ENCODE measurements at regions not wholly inside any gene's neighbourhood (a gene's known extent, or its start where the extent isn't known, plus 50 kb on each side); places are given as distances from the start of the nearest gene placed in this dataset.

- TF ChIP-seq SIN3A (IDR thresholded peaks at IDR 0.05; ENCODE audit: borderline replicate concordance, insufficient read depth, low read length) (no peak), POLR2AphosphoS5 (IDR thresholded peaks at IDR 0.05; ENCODE audit: low read depth, low read length) (no peak), FOXP2 (optimal IDR thresholded peaks at IDR 0.05; ENCODE audit: borderline replicate concordance, extremely low read depth, extremely low read length, insufficient read depth) (no peak), TAF1 (IDR thresholded peaks at IDR 0.05; ENCODE audit: borderline replicate concordance, insufficient read depth, low read length) (no peak), REST (IDR thresholded peaks at IDR 0.05; ENCODE audit: insufficient read depth in 1 of 2, low read depth in 2 of 2, low read length in 2 of 2) (no peak)
Observed at GRCh38 chr6:76634695-76635094, 562.2 kb upstream of the IMPG1 start.

GRCh38 chr6:76633259-76633658, 560.8 kb upstream of the IMPG1 start:
- TF ChIP-seq SIN3A (IDR thresholded peaks at IDR 0.05; ENCODE audit: borderline replicate concordance, insufficient read depth, low read length) (no peak), TAF1 (IDR thresholded peaks at IDR 0.05; ENCODE audit: borderline replicate concordance, insufficient read depth, low read length) (no peak), FOXP2 (optimal IDR thresholded peaks at IDR 0.05; ENCODE audit: borderline replicate concordance, extremely low read depth, extremely low read length, insufficient read depth) (no peak), POLR2AphosphoS5 (IDR thresholded peaks at IDR 0.05; ENCODE audit: low read depth, low read length) (no peak), REST (IDR thresholded peaks at IDR 0.05; ENCODE audit: insufficient read depth in 1 of 2, low read depth in 2 of 2, low read length in 2 of 2) (no peak)

- TF ChIP-seq TAF1 (IDR thresholded peaks at IDR 0.05; ENCODE audit: borderline replicate concordance, insufficient read depth, low read length) (no peak), REST (IDR thresholded peaks at IDR 0.05; ENCODE audit: insufficient read depth in 1 of 2, low read depth in 2 of 2, low read length in 2 of 2) (no peak), FOXP2 (optimal IDR thresholded peaks at IDR 0.05; ENCODE audit: borderline replicate concordance, extremely low read depth, extremely low read length, insufficient read depth) (no peak), POLR2AphosphoS5 (IDR thresholded peaks at IDR 0.05; ENCODE audit: low read depth, low read length) (no peak), SIN3A (IDR thresholded peaks at IDR 0.05; ENCODE audit: borderline replicate concordance, insufficient read depth, low read length) (no peak)
Observed at GRCh38 chr6:76631622-76632021, 559.2 kb upstream of the IMPG1 start.

GRCh38 chr6:76615395-76615794, 542.9 kb upstream of the IMPG1 start:
- TF ChIP-seq POLR2AphosphoS5 (IDR thresholded peaks at IDR 0.05; ENCODE audit: low read depth, low read length) (no peak), SIN3A (IDR thresholded peaks at IDR 0.05; ENCODE audit: borderline replicate concordance, insufficient read depth, low read length) (no peak), FOXP2 (optimal IDR thresholded peaks at IDR 0.05; ENCODE audit: borderline replicate concordance, extremely low read depth, extremely low read length, insufficient read depth) (no peak), TAF1 (IDR thresholded peaks at IDR 0.05; ENCODE audit: borderline replicate concordance, insufficient read depth, low read length) (no peak), REST (IDR thresholded peaks at IDR 0.05; ENCODE audit: insufficient read depth in 1 of 2, low read depth in 2 of 2, low read length in 2 of 2) (no peak)

GRCh38 chr6:76612954-76613353, 540.5 kb upstream of the IMPG1 start:
- TF ChIP-seq SIN3A (IDR thresholded peaks at IDR 0.05; ENCODE audit: borderline replicate concordance, insufficient read depth, low read length) = no peak
- no peak for TF ChIP-seq POLR2AphosphoS5 (IDR thresholded peaks at IDR 0.05; ENCODE audit: low read depth, low read length)
- TF ChIP-seq REST (IDR thresholded peaks at IDR 0.05; ENCODE audit: insufficient read depth in 1 of 2, low read depth in 2 of 2, low read length in 2 of 2) = no peak
- TF ChIP-seq FOXP2 (optimal IDR thresholded peaks at IDR 0.05; ENCODE audit: borderline replicate concordance, extremely low read depth, extremely low read length, insufficient read depth) = no peak
- TF ChIP-seq TAF1 (IDR thresholded peaks at IDR 0.05; ENCODE audit: borderline replicate concordance, insufficient read depth, low read length) = no peak

Data from PFSK-1 (cell line).